HCT116 (cell line): ENCODE measurements at regions not wholly inside any gene's neighbourhood (a gene's known extent, or its start where the extent isn't known, plus 50 kb on each side); places are given as distances from the start of the nearest gene placed in this dataset.

Experiments
- ATAC-seq: fragments of 200-7000 bp; cut with Tn5 transposase; 2 replicates; pipeline ENCODE4 v1.9.1; 2020; ENCODE audit warnings: mild to moderate bottlenecking, moderate library complexity
- BruUV-seq: library from RNA; stranded (reverse); fragments of 400-500 nt; replicated peaks from 2 replicates; lab custom pipeline; 2021; lab: Mats Ljungman, UMichigan
- CTCF ChIA-PET: fragments of 300-600 bp; sonication (Branson Sonifier 250); formaldehyde crosslinking; loops from one replicate; lab custom pipeline; 2021; ENCODE audit warnings: antibody characterized with exemption; lab: Charles Lee
- POLR2A ChIA-PET: fragments of 300-600, 350-600 bp; sonication (Branson Sonifier 250); formaldehyde crosslinking; loops from one replicate; lab custom pipeline; 2021; ENCODE audit warnings: antibody characterized with exemption; lab: Charles Lee
- RAD21 ChIA-PET, 2 experiments: fragments of 300-600 bp; sonication (Branson Sonifier 250); formaldehyde crosslinking; loops; one replicate each; lab custom pipeline; 2023; ENCODE audit warnings: low total read pairs in 2 of 2; ENCODE audit not compliant: uncharacterized antibody in 2 of 2, unreplicated experiment in 2 of 2, low non-redundant PET in 1 of 2; lab: Charles Lee
- DNase-seq: peaks from one replicate; pipeline ENCODE4 v3.0.0-alpha.2; 2010; ENCODE audit warnings: low read depth, low spot score
- H2AFZ ChIP-seq: fragments of 200-600 bp; shearing (Covaris generic), sonication (generic); 2 replicates; pipeline ENCODE4 v1.6.1; 2017; ENCODE audit warnings: low read depth, mixed run types, mixed read lengths, antibody characterized with exemption, low read length; ENCODE audit not compliant: poor library complexity, severe bottlenecking
- H3K27ac ChIP-seq: 2 replicates; pipeline ENCODE4 v1.5.1; 2012; ENCODE audit warnings: low read depth, low read length
- H3K27me3 ChIP-seq: fragments of 200-600 bp; sonication (generic); 2 replicates; pipeline ENCODE4 v1.6.1; 2016; ENCODE audit warnings: mixed run types, low read length, mixed read lengths; ENCODE audit not compliant: insufficient read depth
- H3K36me3 ChIP-seq, 2 experiments: fragments of 200-500 bp in 1 of 2; fragments of 200-600 bp in 1 of 2; sonication (Bioruptor generic) in 1 of 2; sonication (generic) in 1 of 2; 2 replicates each; pipeline versions ENCODE4 v1.5.1 to v1.6.1; 2014 to 2016; ENCODE audit warnings: low read length in 2 of 2, inconsistent platforms in 1 of 2, mixed read lengths in 1 of 2, mixed run types in 1 of 2; ENCODE audit not compliant: insufficient read depth in 2 of 2, control insufficient read depth in 1 of 2
- H3K4me1 ChIP-seq, 2 experiments: fragments of 200-600 bp in 1 of 2; sonication (generic) in 1 of 2; 2 replicates each; pipeline versions ENCODE4 v1.5.1 to v1.6.1; 2012 to 2017; ENCODE audit warnings: low read length in 2 of 2, inconsistent platforms in 1 of 2, mild to moderate bottlenecking in 1 of 2, mixed read lengths in 1 of 2, mixed run types in 1 of 2, moderate library complexity in 1 of 2; ENCODE audit not compliant: insufficient read depth in 2 of 2, control insufficient read depth in 1 of 2
- H3K4me2 ChIP-seq: fragments of 200-600 bp; sonication (generic); 2 replicates; pipeline ENCODE4 v1.6.1; 2017; ENCODE audit warnings: mixed run types, low read length, mixed read lengths
- H3K4me3 ChIP-seq, 2 experiments: fragments of 200-600 bp in 1 of 2; sonication (generic) in 1 of 2; replicated peaks in 1 of 2; 2 replicates each; pipeline ENCODE4 v1.5.1; 2011 to 2016; ENCODE audit warnings: low read length in 2 of 2, control low read depth in 1 of 2, low read depth in 1 of 2, mild to moderate bottlenecking in 1 of 2, mixed read lengths in 1 of 2, mixed run types in 1 of 2
- H3K79me2 ChIP-seq: fragments of 200-600 bp; sonication (generic); 2 replicates; pipeline ENCODE4 v1.6.1; 2017; ENCODE audit warnings: mild to moderate bottlenecking, mixed run types, low read length, moderate library complexity, mixed read lengths; ENCODE audit not compliant: insufficient read depth
- H3K9ac ChIP-seq: fragments of 200-600 bp; sonication (generic); 2 replicates; pipeline ENCODE4 v1.6.1; 2016; ENCODE audit warnings: low read length, mixed read lengths
- H3K9me2 ChIP-seq: fragments of 200-600 bp; sonication (generic), shearing (Covaris generic); 2 replicates; pipeline ENCODE4 v1.6.1; 2017; ENCODE audit warnings: mixed run types, mild to moderate bottlenecking, moderate library complexity; ENCODE audit not compliant: insufficient read depth
- H3K9me3 ChIP-seq, 2 experiments: fragments of 200-500 bp in 1 of 2; fragments of 200-600 bp in 1 of 2; sonication (Bioruptor generic) in 1 of 2; sonication (generic) in 1 of 2; 2 replicates each; pipeline ENCODE4 v1.6.1; 2014 to 2017; ENCODE audit warnings: low read length in 2 of 2, mixed read lengths in 2 of 2, inconsistent platforms in 1 of 2, low read depth in 1 of 2, mild to moderate bottlenecking in 1 of 2, mixed run types in 1 of 2, moderate library complexity in 1 of 2; ENCODE audit not compliant: control insufficient read depth in 1 of 2, insufficient read depth in 1 of 2
- H4K20me1 ChIP-seq: fragments of 200-600 bp; sonication (generic), shearing (Covaris generic); 2 replicates; pipeline ENCODE4 v1.6.1; 2017; ENCODE audit warnings: mixed run types, mild to moderate bottlenecking, moderate library complexity; ENCODE audit not compliant: insufficient read depth
- CEBPB ChIP-seq: IDR thresholded peaks from 2 replicates; pipeline ENCODE4 v1.6.1; 2012; ENCODE audit warnings: low read depth
- EZH2 ChIP-seq: fragments of 200-600 bp; sonication (generic); IDR thresholded peaks from 2 replicates; pipeline ENCODE4 v1.6.1; 2017; ENCODE audit warnings: antibody characterized with exemption, mixed run types
- EZH2phosphoT487 ChIP-seq: fragments of 200-600 bp; IDR thresholded peaks from 2 replicates; pipeline ENCODE4 v1.6.1; 2018; ENCODE audit warnings: antibody characterized with exemption, borderline replicate concordance
- FOSL1 ChIP-seq: IDR thresholded peaks from 2 replicates; pipeline ENCODE4 v1.6.1; 2012; ENCODE audit warnings: low read depth
- POLR2A ChIP-seq: IDR thresholded peaks from 2 replicates; pipeline ENCODE4 v1.7.0; 2011; ENCODE audit warnings: borderline replicate concordance; ENCODE audit not compliant: insufficient read depth, insufficient read length; ENCODE audit errors: extremely low read depth
- RAD21 ChIP-seq: IDR thresholded peaks from 2 replicates; pipeline ENCODE4 v1.6.1; 2012; ENCODE audit warnings: low read depth, mild to moderate bottlenecking
- SIN3A ChIP-seq: IDR thresholded peaks from 2 replicates; pipeline ENCODE4 v1.6.1; 2012; ENCODE audit warnings: low read depth
- TCF7L2 ChIP-seq: IDR thresholded peaks from 2 replicates; pipeline ENCODE4 v1.7.0; 2011; ENCODE audit warnings: borderline replicate concordance, inconsistent platforms; ENCODE audit not compliant: insufficient read depth, insufficient read length; ENCODE audit errors: extremely low read depth
- YY1 ChIP-seq: IDR thresholded peaks from 2 replicates; pipeline ENCODE4 v1.6.1; 2011; ENCODE audit warnings: low read length, low read depth, moderate library complexity, mild to moderate bottlenecking; ENCODE audit not compliant: insufficient replicate concordance; ENCODE audit errors: extremely low read depth
- ZFX ChIP-seq: fragments of 450-650 bp; IDR thresholded peaks from 2 replicates; pipeline ENCODE4 v1.6.1; 2017
- ZNF274 ChIP-seq: fragments of 200-500 bp; sonication (Bioruptor generic); IDR thresholded peaks from 2 replicates; pipeline ENCODE4 v1.6.1; 2014; ENCODE audit warnings: mild to moderate bottlenecking, low read depth, low read length, inconsistent platforms
- intact Hi-C: fragments of 100-400 bp; cut with micrococcal nuclease; formaldehyde crosslinking; loops from 2 replicates; pipeline ENCODE4 v1.10.0; 2022
- TF ChIP-seq, protein P1 (sequence below): IDR thresholded peaks from 2 replicates; pipeline ENCODE4 v1.6.1; 2011; ENCODE audit warnings: mild to moderate bottlenecking, low read length, moderate library complexity; ENCODE audit not compliant: insufficient replicate concordance; ENCODE audit errors: extremely low read depth
- TF ChIP-seq, protein P2 (sequence below): IDR thresholded peaks from 2 replicates; pipeline ENCODE4 v1.6.1; 2012; ENCODE audit warnings: low read depth
- TF ChIP-seq, protein P3 (sequence below): IDR thresholded peaks from 2 replicates; pipeline ENCODE4 v1.6.1; 2012
- TF ChIP-seq, protein P4 (sequence below): IDR thresholded peaks from 2 replicates; pipeline ENCODE4 v1.6.1; 2012
- TF ChIP-seq, protein P5 (sequence below), 3 experiments: fragments of 200-600 bp in 1 of 3; sonication (generic) in 1 of 3; IDR thresholded peaks in 2 of 3; conservative IDR thresholded peaks in 1 of 3; 2 replicates each; pipeline ENCODE4 v1.5.1; 2012 to 2017; ENCODE audit warnings: low read depth in 2 of 3, low read length in 2 of 3, antibody characterized with exemption in 1 of 3, borderline replicate concordance in 1 of 3, control low read depth in 1 of 3, mild to moderate bottlenecking in 1 of 3, mixed read lengths in 1 of 3, mixed run types in 1 of 3, moderate library complexity in 1 of 3; ENCODE audit not compliant: insufficient read depth in 1 of 3

DNA sequence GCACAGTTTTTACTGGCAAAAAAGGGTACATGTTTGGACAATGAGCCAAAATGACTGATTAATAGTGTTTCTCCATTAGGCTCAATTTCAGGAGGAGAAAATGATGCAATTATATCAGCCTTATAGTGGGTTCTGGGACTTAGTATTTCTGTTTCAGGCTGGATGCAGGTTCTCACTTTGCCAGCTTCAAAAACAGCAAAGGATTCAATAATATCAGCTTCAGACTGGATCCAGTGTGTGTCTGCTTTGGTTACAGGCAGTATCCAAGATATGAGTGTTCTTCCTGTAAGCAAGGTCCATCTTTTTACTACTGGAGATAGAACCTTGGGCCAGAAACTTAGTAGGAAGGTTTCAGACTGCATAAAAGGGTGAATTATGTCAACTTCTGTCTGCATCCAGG, 790.9 kb upstream of the AMELY start:
- TF ChIP-seq ZNF274 (no peak), YY1 (no peak), POLR2A (no peak), CEBPB (no peak), FOSL1 (no peak), RAD21 (no peak), EZH2phosphoT487 (no peak), EZH2 (no peak), ZFX (no peak), TCF7L2 (no peak), SIN3A (no peak)
- TF ChIP-seq, protein P1, sequence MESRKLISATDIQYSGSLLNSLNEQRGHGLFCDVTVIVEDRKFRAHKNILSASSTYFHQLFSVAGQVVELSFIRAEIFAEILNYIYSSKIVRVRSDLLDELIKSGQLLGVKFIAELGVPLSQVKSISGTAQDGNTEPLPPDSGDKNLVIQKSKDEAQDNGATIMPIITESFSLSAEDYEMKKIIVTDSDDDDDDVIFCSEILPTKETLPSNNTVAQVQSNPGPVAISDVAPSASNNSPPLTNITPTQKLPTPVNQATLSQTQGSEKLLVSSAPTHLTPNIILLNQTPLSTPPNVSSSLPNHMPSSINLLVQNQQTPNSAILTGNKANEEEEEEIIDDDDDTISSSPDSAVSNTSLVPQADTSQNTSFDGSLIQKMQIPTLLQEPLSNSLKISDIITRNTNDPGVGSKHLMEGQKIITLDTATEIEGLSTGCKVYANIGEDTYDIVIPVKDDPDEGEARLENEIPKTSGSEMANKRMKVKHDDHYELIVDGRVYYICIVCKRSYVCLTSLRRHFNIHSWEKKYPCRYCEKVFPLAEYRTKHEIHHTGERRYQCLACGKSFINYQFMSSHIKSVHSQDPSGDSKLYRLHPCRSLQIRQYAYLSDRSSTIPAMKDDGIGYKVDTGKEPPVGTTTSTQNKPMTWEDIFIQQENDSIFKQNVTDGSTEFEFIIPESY = no peak
- TF ChIP-seq, protein P2, sequence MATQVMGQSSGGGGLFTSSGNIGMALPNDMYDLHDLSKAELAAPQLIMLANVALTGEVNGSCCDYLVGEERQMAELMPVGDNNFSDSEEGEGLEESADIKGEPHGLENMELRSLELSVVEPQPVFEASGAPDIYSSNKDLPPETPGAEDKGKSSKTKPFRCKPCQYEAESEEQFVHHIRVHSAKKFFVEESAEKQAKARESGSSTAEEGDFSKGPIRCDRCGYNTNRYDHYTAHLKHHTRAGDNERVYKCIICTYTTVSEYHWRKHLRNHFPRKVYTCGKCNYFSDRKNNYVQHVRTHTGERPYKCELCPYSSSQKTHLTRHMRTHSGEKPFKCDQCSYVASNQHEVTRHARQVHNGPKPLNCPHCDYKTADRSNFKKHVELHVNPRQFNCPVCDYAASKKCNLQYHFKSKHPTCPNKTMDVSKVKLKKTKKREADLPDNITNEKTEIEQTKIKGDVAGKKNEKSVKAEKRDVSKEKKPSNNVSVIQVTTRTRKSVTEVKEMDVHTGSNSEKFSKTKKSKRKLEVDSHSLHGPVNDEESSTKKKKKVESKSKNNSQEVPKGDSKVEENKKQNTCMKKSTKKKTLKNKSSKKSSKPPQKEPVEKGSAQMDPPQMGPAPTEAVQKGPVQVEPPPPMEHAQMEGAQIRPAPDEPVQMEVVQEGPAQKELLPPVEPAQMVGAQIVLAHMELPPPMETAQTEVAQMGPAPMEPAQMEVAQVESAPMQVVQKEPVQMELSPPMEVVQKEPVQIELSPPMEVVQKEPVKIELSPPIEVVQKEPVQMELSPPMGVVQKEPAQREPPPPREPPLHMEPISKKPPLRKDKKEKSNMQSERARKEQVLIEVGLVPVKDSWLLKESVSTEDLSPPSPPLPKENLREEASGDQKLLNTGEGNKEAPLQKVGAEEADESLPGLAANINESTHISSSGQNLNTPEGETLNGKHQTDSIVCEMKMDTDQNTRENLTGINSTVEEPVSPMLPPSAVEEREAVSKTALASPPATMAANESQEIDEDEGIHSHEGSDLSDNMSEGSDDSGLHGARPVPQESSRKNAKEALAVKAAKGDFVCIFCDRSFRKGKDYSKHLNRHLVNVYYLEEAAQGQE = no peak
- TF ChIP-seq, protein P3, sequence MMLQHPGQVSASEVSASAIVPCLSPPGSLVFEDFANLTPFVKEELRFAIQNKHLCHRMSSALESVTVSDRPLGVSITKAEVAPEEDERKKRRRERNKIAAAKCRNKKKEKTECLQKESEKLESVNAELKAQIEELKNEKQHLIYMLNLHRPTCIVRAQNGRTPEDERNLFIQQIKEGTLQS = no peak
- TF ChIP-seq, protein P4, sequence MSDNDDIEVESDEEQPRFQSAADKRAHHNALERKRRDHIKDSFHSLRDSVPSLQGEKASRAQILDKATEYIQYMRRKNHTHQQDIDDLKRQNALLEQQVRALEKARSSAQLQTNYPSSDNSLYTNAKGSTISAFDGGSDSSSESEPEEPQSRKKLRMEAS = no peak
- TF ChIP-seq, protein P5, sequence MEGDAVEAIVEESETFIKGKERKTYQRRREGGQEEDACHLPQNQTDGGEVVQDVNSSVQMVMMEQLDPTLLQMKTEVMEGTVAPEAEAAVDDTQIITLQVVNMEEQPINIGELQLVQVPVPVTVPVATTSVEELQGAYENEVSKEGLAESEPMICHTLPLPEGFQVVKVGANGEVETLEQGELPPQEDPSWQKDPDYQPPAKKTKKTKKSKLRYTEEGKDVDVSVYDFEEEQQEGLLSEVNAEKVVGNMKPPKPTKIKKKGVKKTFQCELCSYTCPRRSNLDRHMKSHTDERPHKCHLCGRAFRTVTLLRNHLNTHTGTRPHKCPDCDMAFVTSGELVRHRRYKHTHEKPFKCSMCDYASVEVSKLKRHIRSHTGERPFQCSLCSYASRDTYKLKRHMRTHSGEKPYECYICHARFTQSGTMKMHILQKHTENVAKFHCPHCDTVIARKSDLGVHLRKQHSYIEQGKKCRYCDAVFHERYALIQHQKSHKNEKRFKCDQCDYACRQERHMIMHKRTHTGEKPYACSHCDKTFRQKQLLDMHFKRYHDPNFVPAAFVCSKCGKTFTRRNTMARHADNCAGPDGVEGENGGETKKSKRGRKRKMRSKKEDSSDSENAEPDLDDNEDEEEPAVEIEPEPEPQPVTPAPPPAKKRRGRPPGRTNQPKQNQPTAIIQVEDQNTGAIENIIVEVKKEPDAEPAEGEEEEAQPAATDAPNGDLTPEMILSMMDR (IDR thresholded peaks at IDR 0.05 in 2 of 3, conservative IDR thresholded peaks at IDR 0.05 in 1 of 3; ENCODE audit: borderline replicate concordance in 1 of 3, insufficient read depth in 1 of 3, low read depth in 2 of 3, low read length in 2 of 3) = no peak
- RAD21 ChIA-PET = no interaction called here
- no peaks in the 10 kb centered on the region for H3K36me3 ChIP-seq
- no peak for DNase-seq
- H2AFZ ChIP-seq = no peak overlapping the region
- CTCF ChIA-PET = no interaction called here
- H3K9me3 ChIP-seq = no peaks in the 10 kb centered on the region
- H3K27me3 ChIP-seq = no peaks in the 10 kb centered on the region
- no TSS peak for BruUV-seq
- H4K20me1 ChIP-seq = no peaks in the 10 kb centered on the region
- H3K4me1 ChIP-seq = no peaks in the 10 kb centered on the region
- no peak overlapping the region for H3K4me2 ChIP-seq
- no peak overlapping the region for H3K27ac ChIP-seq
- POLR2A ChIA-PET = no interaction called here
- ATAC-seq = no peak
- intact Hi-C loops = no loop called here
- H3K9me2 ChIP-seq = no peaks in the 10 kb centered on the region
- H3K4me3 ChIP-seq = no peak overlapping the region
- no peak overlapping the region for H3K9ac ChIP-seq
- H3K79me2 ChIP-seq = no peaks in the 10 kb centered on the region
